ENCODE measurements at regions not wholly inside any gene's neighbourhood (a gene's known extent, or its start where the extent isn't known, plus 50 kb on each side); places are given as distances from the start of the nearest gene placed in this dataset.

GRCh38 chr4:72702948-72703347 is 133.9 kb upstream of the ADAMTS3 start:
- H3K4me1 Mint-ChIP-seq, result peaks cover 4% of the 10 kb centered on the region
- no peaks in the 10 kb centered on the region for H3K79me2 ChIP-seq (ENCODE audit: insufficient read depth, low read length)
- H3K9ac ChIP-seq (ENCODE audit: insufficient read depth, low read length, poor library complexity, severe bottlenecking), result no peak overlapping the region
- H3K9me3 Mint-ChIP-seq, result no peaks in the 10 kb centered on the region
- H3K9me3 ChIP-seq (replicated peaks in 1 of 2; ENCODE audit: control insufficient read depth in 1 of 2, insufficient read depth in 1 of 2, low read length in 2 of 2), result no peaks in the 10 kb centered on the region
- H3K4me1 ChIP-seq (ENCODE audit: control insufficient read depth in 1 of 2, insufficient read depth in 2 of 2, low read length in 2 of 2), result no peaks in the 10 kb centered on the region
- no peak overlapping the region for H3K27ac ChIP-seq (ENCODE audit: low read depth in 1 of 2, low read length in 2 of 2)
- H3K27ac Mint-ChIP-seq, result no peak overlapping the region
- no peaks in the 10 kb centered on the region for H4K20me1 ChIP-seq (ENCODE audit: insufficient read depth, low read length)
- intact Hi-C loops (cut with micrococcal nuclease), result no loop called here
- WGBS (ENCODE audit: insufficient coverage), result no CpG with 5 or more reads among the region's 3 CpGs
- H3K27me3 ChIP-seq (ENCODE audit: control insufficient read depth in 2 of 2, insufficient read depth in 2 of 2, low read length in 2 of 2), result no peaks in the 10 kb centered on the region
- no peak overlapping the region for H2AFZ ChIP-seq (ENCODE audit: insufficient read depth, low read depth, low read length, poor library complexity, severe bottlenecking)
- no peak overlapping the region for H3K4me3 ChIP-seq (replicated peaks in 1 of 3; ENCODE audit: low read depth in 2 of 3, low read length in 3 of 3)
- H3K36me3 Mint-ChIP-seq, result no peaks in the 10 kb centered on the region
- DNase-seq, result no peak
- no peak overlapping the region for H3K4me2 ChIP-seq (replicated peaks; ENCODE audit: extremely low read depth, low read length, poor library complexity, severe bottlenecking)
- TF ChIP-seq CTCF (IDR thresholded peaks at IDR 0.05), result no peak
- no peaks in the 10 kb centered on the region for H3K36me3 ChIP-seq (replicated peaks in 1 of 2; ENCODE audit: control insufficient read depth in 1 of 2, insufficient read depth in 2 of 2, low read length in 2 of 2)
- H3K4me3 Mint-ChIP-seq, result no peak overlapping the region
- peaks cover 0 to 3% (median 0%) of the 10 kb centered on the region in 3 donors for H3K27me3 Mint-ChIP-seq (ENCODE audit: low read depth in 3 of 3)

GRCh38 chr4:72701987-72702819 is 133.2 kb upstream of the ADAMTS3 start:
- H3K27me3 Mint-ChIP-seq (ENCODE audit: low read depth in 3 of 3), result peaks cover 0 to 3% (median 0%) of the 10 kb centered on the region in 3 donors
- peak overlapping the region; percentile 71 to 91 for H3K4me3 Mint-ChIP-seq
- H3K4me1 Mint-ChIP-seq, result peaks cover 4% of the 10 kb centered on the region
- no peak overlapping the region for H3K27ac ChIP-seq (ENCODE audit: low read depth in 1 of 2, low read length in 2 of 2)
- peak overlapping the region; percentile 52 for H3K4me2 ChIP-seq (replicated peaks; ENCODE audit: extremely low read depth, low read length, poor library complexity, severe bottlenecking)
- H3K36me3 Mint-ChIP-seq, result no peaks in the 10 kb centered on the region
- no peaks in the 10 kb centered on the region for H3K4me1 ChIP-seq (ENCODE audit: control insufficient read depth in 1 of 2, insufficient read depth in 2 of 2, low read length in 2 of 2)
- H3K79me2 ChIP-seq (ENCODE audit: insufficient read depth, low read length), result no peaks in the 10 kb centered on the region
- H2AFZ ChIP-seq (ENCODE audit: insufficient read depth, low read depth, low read length, poor library complexity, severe bottlenecking), result peak overlapping the region; percentile 56
- H4K20me1 ChIP-seq (ENCODE audit: insufficient read depth, low read length), result no peaks in the 10 kb centered on the region
- peaks cover 0 to 3% (median 0%) of the 10 kb centered on the region in 7 donors for H3K9me3 Mint-ChIP-seq
- H3K27ac Mint-ChIP-seq, result peak overlapping the region in 2 of 7 donors; percentile 15 to 41
- no peaks in the 10 kb centered on the region for H3K9me3 ChIP-seq (replicated peaks in 1 of 2; ENCODE audit: control insufficient read depth in 1 of 2, insufficient read depth in 1 of 2, low read length in 2 of 2)
- H3K4me3 ChIP-seq (replicated peaks in 1 of 3; ENCODE audit: low read depth in 2 of 3, low read length in 3 of 3), result peak overlapping the region; percentile 24 to 63 (median 36)
- H3K36me3 ChIP-seq (replicated peaks in 1 of 2; ENCODE audit: control insufficient read depth in 1 of 2, insufficient read depth in 2 of 2, low read length in 2 of 2), result no peaks in the 10 kb centered on the region
- intact Hi-C loops (cut with micrococcal nuclease), result no loop called here
- H3K9ac ChIP-seq (ENCODE audit: insufficient read depth, low read length, poor library complexity, severe bottlenecking), result peak overlapping the region; percentile 33
- peak in 1 of 3 donors; percentile 9 for DNase-seq
- H3K27me3 ChIP-seq (ENCODE audit: control insufficient read depth in 2 of 2, insufficient read depth in 2 of 2, low read length in 2 of 2), result no peaks in the 10 kb centered on the region
- peak; percentile 61 for TF ChIP-seq CTCF (IDR thresholded peaks at IDR 0.05)
- 60% methylated on average over 3 of the region's 7 CpGs for WGBS (ENCODE audit: insufficient coverage)
